HG02678 (cell line): ENCODE measurements at regions not wholly inside any gene's neighbourhood (a gene's known extent, or its start where the extent isn't known, plus 50 kb on each side); places are given as distances from the start of the nearest gene placed in this dataset.

Experiments used
- ATAC-seq: cut with Tn5 transposase; IDR thresholded peaks from one replicate; pipeline ENCODE4 v1.9.1; 2021; ENCODE audit warnings: mild to moderate bottlenecking, moderate library complexity; ENCODE audit not compliant: unreplicated experiment

GRCh38 chr14:87879389-87879788 lies 113.6 kb downstream of the GALC start:
- ATAC-seq = no peak

- ATAC-seq = no peak
These were observed 114.0 kb downstream of the GALC start for GRCh38 chr14:87878959-87879358.

- ATAC-seq = no peak
These were observed 115.1 kb downstream of the GALC start for GRCh38 chr14:87877877-87878276.

- no peak for ATAC-seq
These were observed 118.3 kb downstream of the GALC start for GRCh38 chr14:87874676-87875075.

GRCh38 chr14:87873741-87874140 lies 119.2 kb downstream of the GALC start:
- ATAC-seq = no peak

GRCh38 chr14:87869619-87870583 lies 123.1 kb downstream of the GALC start:
- ATAC-seq = peak; percentile 72

- ATAC-seq = no peak
These were observed 124.1 kb downstream of the GALC start for GRCh38 chr14:87868920-87869319.

- no peak for ATAC-seq
These were observed 126.9 kb downstream of the GALC start for GRCh38 chr14:87866116-87866515.

GRCh38 chr14:87864356-87865270 lies 128.4 kb downstream of the GALC start:
- ATAC-seq = no peak

GRCh38 chr14:87863047-87863446 lies 129.9 kb downstream of the GALC start:
- no peak for ATAC-seq

GRCh38 chr14:87852107-87852506 lies 140.9 kb downstream of the GALC start:
- no peak for ATAC-seq

GRCh38 chr14:87851190-87851589 lies 141.8 kb downstream of the GALC start:
- ATAC-seq = no peak

- ATAC-seq = no peak
These were observed 145.7 kb downstream of the GALC start for GRCh38 chr14:87847216-87847755.

GRCh38 chr14:87840906-87841305 lies 152.1 kb downstream of the GALC start:
- no peak for ATAC-seq

GRCh38 chr14:87838931-87839330 lies 154.1 kb downstream of the GALC start:
- no peak for ATAC-seq

GRCh38 chr14:87837296-87837695 lies 155.7 kb downstream of the GALC start:
- no peak for ATAC-seq

- no peak for ATAC-seq
These were observed 158.4 kb downstream of the GALC start for GRCh38 chr14:87834594-87834993.

GRCh38 chr14:87833026-87833425 lies 160.0 kb downstream of the GALC start:
- no peak for ATAC-seq

GRCh38 chr14:87830443-87831096 lies 162.4 kb downstream of the GALC start:
- no peak for ATAC-seq

- ATAC-seq = no peak
These were observed 163.4 kb downstream of the GALC start for GRCh38 chr14:87829543-87829942.

GRCh38 chr14:87824266-87824665 lies 168.7 kb downstream of the GALC start:
- ATAC-seq = no peak
